ENCODE measurements at regions not wholly inside any gene's neighbourhood (a gene's known extent, or its start where the extent isn't known, plus 50 kb on each side); places are given as distances from the start of the nearest gene placed in this dataset.

- no peak for TF ChIP-seq CTCF (optimal IDR thresholded peaks at IDR 0.05 in 1 of 3, IDR thresholded peaks at IDR 0.05 in 1 of 3, conservative IDR thresholded peaks at IDR 0.05 in 1 of 3; ENCODE audit: extremely low read depth in 1 of 3, insufficient read depth in 2 of 3, low read length in 3 of 3)
- no peak for TF ChIP-seq EZH2 (IDR thresholded peaks at IDR 0.05; ENCODE audit: low read length)
These were observed 102.0 kb upstream of the ZNF827 start for GRCh38 chr4:146040623-146041022.

Measured in keratinocyte (primary cell).